HUDEP-2 (cell line): ENCODE measurements at regions not wholly inside any gene's neighbourhood (a gene's known extent, or its start where the extent isn't known, plus 50 kb on each side); places are given as distances from the start of the nearest gene placed in this dataset.

ENCODE experiments used
- DNase-seq, 76 experiments: peaks; one replicate each; lab custom pipeline; 2025; ENCODE audit not compliant: unreplicated experiment in 76 of 76; lab: John Stamatoyannopoulos, UW

DNA sequence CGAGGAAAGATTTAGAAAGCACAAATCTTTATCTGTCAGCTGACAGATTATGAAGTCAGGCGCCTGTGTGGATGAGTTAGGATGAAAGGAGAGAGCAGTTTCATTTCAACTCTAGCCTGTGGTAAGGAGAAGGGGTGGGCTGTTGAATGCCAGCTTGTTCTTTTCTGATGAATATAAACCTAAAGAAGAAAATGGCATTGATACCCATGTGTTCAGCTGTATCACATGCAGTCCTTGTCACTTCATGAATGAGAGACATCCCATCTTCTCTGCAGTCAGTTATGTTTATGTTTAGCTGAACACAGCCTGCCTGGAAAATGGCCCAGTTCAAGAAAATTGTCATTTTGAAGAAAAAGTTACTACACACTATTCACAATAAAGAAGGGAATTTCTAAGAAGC, 345.7 kb upstream of the RBMS3 start:
- DNase-seq, result no peak

DNA sequence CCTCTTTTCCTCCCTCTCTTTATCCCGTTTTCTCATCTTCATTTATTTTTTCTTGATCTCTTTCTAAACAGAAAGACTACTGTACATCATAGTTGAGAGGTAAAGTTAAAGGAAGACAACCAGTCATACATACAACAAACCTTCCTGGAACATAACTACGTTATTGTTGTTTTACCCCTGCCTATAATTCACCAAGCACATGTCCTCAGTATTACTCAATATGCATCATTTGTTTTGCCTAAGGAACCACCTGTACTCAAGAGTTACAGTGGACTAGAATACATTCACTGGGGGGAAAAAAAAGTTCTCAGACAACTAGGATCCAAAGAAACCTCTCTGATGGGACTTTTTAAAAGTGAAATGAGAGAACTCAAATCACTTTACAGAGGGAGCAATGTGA, 344.7 kb upstream of the RBMS3 start:
- DNase-seq, result no peak

DNA sequence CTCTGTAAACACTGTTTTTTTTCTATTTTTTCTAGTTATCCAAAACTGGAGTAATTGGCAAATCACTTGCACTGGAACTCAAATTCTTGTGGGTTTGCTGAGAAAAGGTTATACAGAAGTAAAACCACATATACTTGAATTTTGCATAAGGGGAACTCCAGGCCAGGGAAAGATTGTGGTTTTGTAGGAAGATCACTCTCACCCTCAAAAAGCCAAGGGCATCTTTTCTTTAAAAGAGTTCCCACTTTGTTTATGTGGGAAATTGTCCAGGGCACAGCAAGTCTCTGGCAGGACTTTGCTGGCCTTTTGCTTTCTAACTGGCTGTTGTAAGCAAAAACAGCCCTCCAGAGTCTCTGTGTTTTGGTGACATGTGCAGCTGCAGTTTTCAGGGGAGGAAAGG, 340.3 kb upstream of the RBMS3 start:
- no peak for DNase-seq

DNA sequence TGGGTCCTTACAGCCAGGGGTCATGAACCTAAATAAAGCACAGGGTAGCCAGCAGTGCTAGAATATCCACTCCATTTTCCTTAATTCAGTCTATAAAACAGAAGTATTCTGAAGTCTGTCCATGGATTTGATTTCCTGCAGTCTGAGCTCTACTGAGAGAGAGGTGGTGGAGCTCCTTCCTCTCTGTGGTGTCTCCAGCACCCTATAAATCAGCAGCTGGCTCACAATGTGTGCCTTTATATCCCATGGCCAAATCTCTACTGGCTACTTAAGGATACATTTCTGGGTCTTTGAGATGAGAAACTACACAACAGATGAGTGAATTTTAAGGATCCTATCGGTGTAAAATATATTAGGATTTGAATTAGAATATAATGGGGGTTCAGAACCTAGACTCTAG, 339.9 kb upstream of the RBMS3 start:
- DNase-seq, result no peak

DNA sequence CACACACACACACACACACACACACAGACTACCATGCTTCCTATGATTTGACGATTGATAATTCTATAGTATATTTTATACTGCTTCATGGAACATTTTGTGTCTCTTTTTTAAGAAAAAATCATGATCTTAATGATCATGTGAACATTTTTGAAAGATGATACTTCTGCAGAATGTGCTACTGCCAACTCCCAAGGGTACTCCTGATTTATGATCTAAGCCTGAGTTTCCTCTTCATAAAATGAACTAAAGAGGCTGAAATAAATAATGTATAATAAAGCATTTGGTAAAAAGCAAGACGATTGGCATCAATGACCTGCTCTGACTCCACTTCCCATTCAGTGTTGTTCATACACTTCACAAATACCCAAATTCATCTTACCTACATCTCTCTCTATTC, 333.8 kb upstream of the RBMS3 start:
- DNase-seq, result no peak

DNA sequence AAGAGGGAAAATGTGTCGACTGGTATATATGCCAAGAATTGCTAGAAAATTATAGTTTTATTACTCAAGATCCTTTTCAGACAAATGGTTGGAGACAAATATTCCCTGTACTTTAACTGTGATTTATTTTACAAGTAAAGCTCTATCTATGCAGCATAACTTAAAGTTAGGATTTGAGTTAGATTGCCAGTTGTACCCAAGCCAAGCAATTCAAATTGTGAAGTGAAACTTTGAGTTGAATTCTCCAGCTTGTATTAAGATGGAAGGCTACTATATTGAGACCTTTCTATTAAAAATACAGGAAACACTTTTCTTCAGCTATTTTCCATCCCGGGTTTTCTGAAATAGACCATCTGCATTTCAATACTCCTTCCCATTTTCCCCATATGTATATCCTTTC, 333.1 kb upstream of the RBMS3 start:
- no peak for DNase-seq

DNA sequence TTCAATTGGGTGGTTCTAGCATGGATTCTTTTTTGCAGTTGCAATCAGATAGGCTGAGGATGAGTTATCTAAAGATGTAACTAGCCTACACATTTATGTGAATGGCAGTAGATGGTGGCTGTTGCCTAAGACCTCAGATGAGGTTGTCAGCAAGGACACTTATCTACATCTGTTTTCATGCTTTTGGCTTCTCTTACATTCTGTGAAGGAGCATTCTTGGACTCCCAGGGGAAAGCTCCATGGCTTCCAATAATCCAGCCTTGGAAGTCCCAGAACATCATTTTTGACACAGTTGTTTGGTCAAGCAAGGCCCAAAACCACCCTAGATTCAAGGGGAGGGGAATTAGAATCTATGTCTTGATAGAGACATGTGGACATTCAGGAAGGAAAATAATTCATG, 332.2 kb upstream of the RBMS3 start:
- no peak for DNase-seq

DNA sequence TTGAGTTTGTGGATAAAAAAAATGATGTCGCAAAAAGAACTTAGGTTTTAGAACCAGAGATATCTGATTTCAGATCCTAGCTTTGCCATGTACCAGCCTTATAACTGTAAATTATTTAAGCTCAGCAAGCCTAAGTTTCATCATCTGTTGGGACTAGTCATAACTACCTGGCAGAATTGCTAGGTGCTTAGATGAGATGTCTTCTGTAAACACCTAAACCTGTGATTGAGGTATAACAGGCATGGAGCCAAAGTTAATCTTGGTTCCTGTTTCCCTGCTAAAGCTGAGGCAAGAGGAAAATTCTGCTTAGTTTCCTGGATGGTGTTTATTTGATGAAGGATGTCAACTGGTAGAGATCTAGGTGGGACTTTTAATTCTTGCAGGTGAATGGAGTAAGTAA, 331.3 kb upstream of the RBMS3 start:
- no peak for DNase-seq

DNA sequence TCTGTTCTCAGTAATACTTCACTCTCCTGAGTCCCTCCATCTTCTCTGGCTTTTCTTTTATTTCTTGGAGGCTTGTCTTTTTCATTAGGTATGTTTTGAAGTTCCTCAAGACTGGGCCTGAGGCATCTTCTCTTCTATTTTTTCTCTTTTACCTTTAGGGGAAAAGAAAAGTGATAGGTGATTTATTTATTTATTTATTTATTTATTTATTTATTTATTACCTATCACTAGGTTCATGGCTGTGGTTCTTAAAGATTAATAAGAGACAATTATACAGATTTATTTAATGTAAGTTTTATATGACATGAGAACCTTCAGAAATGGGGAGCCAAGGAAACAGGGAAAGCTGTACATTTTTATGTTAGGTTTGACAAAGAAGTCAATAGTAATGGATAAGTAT, 330.3 kb upstream of the RBMS3 start:
- no peak for DNase-seq

DNA sequence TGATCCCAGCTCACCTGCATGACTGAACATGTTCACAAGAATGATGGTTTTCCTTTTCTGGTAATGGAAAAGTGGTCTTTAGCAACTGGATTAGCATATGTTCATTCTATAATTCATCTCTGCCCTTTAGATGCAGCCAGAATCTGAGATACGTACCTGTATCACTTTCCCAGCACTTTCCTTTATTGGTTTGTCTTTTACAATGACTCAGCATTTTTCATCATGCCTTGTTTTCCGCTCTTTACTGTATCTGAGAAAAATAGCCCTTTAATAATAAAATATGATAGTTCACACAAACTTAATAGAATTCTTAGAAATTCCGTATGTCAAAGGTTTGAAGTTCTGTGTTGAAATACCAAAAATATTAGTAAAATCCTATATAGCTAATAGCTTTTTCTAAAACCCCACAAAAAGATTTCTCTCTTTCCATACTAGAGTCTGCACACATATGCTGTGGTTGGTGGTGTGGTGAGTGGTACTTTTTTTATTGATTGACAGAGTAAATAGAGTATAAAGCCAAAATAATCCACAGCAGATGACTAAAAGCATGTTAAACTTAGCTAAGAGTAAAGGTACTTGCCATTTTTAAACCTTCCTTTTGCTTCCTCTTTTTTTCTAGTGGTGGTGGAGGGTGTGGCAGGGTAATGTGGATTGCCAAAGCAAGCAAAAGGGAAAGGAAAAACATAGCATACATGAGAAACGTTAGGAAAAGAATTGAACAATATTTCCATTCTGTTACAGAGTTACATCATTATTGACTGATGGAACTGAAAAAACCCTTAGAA, 328.9 kb upstream of the RBMS3 start:
- no peak for DNase-seq

DNA sequence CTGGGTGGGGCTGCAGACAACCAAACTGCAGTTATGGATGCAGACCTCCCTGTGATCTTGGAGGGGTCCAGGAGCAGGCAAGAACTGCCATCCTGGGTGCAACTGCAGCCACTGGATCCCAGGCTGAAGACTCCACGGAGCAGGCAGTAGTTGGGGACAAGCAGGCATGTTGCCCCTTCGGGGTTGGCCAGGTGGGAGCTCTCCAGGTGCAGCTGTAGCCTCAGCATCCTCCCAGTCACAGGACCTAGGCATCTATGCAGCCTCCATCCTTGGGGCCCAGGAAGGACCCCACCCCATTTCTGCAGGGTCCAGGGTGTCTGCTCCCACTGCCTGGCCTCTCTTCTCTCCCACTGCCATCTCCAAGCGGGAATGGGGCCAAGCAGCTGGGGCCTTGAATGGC, 322.2 kb upstream of the RBMS3 start:
- DNase-seq, result no peak

DNA sequence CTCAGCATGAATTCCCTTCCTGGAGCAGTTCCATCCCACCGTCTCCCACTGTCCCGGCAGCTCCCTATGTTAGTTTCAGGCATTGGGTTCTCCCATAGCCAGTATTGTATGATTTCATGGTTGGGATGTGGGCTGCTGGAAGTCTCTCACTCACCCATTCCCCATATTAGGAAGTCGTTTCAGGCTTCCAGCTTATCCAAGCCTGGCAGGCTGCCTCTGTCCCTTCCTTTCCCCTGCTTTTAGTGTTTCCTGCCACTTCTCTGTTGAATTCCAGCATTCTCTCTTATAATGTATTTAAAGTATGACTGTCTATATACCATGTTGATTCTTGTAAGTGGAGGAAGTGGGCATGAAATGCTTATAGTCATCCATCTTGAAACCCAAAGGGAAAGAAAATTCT, 309.7 kb upstream of the RBMS3 start:
- no peak for DNase-seq

DNA sequence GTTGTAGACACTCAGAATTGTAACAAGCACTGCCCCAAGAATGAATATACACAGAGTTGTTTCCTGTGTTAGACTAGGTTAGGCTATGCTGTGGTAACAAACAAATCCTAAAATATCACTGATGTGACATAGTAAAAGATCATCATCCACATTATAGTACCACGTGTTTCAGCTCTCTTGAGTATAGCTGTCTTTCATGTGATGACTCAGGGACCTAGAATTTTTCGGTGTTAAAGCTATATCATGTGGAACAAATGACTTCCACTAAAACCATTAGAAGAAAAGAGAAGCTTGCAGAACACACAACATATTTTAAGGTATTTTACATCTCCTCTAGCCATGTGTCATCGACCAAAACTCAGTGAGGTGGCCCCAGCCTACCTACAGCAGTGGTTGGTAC, 307.9 kb upstream of the RBMS3 start:
- DNase-seq, result no peak

DNA sequence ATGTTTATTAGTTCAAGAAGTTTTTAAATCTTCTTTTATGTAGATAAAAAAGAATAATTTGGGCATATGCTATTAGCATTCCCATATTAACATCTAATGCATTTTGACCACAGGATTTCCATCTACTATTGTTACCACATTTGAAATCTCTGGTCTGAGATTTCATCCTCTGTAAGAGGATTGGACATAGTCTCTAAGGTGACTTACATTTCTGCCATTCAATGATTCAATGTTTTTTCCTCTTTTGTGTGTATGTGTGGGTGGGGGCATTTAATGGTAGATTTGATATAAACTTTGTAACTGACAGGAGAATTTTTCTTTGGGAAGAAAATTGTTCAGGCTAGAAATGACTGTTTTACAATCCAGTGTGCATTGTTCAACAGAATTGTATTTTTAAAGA, 307.3 kb upstream of the RBMS3 start:
- no peak for DNase-seq

DNA sequence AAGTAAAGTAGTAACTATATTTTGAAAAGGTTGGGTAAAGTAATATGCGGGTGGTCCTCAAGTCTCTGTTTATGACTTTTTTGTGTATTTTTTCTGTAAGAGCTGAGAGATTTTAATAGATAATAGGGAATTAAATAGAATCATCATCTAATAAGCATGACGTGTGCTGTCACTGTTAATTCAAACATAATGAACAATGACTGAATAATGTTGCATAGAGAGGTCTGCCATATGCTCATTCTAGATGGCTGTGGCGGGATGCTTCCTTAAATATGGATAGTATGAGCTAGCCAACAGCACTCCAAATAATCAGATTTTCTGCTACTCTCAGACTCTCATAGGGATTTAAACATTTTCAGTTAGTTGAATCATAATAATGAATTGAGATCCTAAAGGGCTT, 302.8 kb upstream of the RBMS3 start:
- no peak for DNase-seq

DNA sequence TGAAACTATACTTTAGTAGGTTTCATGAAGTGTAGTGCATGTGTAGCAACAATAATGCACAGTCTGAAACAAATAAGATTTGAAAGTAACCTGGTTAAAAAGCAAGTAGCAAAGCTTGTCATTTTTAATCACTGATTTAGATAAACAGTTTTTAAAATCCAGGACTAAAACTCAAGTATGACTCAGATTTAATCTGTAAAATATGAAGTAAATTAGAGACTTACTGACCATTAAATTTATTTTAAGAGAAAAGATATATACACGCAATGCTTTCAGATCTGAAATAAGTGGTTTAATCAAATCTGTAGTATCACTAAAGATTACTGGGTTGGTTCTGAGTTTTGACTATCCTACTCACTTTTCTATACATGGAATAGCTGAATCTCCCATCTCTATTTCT, 300.7 kb upstream of the RBMS3 start:
- no peak for DNase-seq

DNA sequence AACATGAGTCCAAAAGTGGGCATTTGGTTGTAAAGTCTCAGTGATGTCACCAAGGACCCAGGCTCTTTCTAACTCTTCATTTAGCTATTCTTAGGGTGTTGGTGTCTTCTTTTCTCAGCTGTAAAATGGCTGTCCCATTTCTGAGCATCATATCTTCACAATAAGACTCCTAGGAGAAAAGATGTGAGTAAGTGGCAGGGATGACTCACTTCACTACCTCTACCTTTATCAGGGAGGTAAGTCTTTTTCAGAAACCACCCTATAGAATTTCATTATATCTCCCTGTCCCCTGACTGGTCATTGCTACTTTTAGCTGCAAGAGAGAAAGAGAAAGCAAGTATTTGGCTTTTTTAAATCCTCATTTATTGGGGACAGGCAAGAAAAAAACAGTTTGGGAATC, 300.2 kb upstream of the RBMS3 start:
- DNase-seq, result no peak

DNA sequence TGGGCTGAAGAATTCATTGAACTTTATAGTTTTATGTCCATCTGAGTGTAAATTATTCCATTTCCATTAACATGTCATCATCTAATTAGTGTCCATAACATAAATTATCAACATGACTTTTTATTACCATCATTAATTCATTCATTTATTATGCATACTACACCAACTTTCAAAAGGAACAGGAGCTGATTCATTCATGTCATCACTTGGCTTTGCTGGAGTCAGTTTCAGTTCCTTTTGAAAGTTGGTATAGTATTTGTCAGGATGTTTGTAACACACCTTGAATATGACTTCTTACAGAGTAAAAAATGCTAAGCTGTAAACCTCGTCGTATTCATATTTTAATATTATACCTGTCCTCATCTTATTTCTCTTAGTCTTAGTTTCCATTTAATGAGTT, 298.0 kb upstream of the RBMS3 start:
- DNase-seq, result no peak

DNA sequence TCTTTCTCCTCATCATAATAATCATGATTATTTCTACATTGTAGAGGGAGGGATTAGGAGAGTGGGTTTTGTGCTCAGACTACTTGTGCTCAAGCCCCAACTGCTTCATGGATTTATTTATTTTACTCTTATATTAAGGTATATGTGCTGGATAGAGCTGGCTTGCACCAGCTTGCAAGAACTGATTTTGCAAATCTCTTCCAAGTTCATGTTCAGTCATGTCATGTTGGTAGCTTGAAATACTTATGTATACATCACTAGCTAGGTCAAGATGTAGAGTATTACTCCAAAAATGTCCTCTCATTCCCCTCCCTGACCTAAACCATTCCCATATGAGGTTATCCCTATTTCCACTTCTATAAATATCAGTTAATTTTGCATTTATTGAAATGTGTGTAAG, 293.9 kb upstream of the RBMS3 start:
- no peak for DNase-seq

DNA sequence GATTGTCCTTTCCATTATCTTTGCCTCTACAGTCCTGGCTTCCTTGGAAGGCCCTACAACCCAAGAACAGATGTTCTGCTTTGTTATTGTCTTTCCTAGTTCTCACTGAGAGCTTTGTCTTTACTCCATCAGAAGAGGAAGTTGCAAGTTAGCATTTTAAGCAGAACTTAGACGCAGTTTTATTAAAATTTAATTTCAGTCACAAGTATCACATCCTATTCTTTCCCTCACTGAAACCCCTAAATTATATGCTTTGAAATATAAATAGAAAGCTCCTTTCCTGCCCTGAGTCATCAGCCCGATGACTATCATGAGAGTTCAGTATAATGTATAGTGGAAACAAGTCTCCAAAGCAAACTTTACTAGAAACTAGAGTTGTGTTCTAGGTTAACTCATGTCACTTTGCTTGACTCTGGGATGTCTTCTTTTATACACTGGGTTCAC, 291.2 kb upstream of the RBMS3 start:
- DNase-seq, result no peak

DNA sequence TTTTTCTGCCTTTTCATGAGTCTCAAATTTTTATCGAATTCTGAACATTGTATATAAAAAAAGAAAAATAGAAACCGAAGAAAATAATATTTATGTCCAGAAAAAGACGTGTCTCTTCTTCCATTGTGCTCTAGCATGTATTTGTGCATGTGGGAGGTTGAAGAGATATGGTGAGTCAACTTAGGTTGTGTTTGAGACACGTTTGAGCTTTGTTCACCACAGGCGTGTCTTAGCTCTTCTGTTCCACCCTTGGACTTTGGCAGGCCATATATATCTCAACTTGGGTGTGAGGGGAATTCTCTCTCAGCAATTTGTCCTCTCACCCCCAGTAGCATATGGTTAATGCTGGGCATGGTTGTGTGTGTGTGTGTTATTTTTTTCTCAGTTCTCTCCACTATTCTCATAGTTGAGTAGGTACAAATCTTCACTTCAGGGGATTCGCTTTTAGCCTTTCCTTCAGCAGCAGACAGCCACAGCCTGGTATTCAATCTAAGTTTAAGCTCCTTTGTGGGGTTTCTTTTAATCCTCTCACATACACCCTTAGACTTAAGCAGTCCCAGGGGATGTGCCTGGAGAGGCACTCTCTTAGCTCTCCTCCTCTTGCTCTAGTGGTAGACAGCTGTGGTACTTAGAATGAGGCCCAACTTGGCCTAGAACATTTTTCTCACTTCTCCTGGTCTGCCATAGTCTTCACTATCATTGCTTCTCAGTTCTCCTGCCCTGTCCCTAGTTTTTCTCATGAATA, 286.5 kb upstream of the RBMS3 start:
- no peak for DNase-seq

DNA sequence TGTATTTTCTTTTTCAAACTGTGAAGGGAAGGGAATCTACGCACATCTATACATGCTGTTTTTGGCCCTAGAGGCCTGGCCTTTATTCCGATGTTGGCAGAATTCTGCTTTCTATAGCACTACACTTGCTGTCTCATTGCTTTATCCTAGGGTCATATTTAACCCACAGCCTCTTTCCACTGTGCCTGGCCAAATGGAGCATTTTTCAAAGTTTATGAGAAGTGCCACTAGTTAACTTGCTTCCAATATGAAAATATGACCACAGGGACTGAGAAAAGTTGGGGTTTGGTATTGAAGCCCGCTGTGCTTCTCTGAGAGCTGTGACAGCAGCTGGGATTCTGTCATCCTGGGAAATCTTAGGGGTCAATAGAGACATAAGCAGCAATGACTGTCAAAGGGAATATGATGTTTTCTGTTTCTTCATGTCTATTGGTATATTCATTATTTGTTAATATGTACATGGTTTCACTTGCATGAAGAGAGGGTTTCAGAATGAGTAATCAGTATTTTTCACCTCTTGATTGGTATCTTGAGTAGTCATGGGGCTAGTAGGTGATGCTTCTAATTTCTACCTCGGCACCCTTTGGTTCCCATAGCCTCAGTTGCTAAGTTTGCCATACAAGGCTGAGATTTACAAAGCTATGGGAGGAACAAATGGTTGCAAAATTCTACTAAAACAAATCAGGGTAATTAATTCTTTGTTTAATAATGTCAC, 275.8 kb upstream of the RBMS3 start:
- DNase-seq, result no peak
